ENCODE measurements at regions not wholly inside any gene's neighbourhood (a gene's known extent, or its start where the extent isn't known, plus 50 kb on each side); places are given as distances from the start of the nearest gene placed in this dataset.

- DNase-seq: no peak
Observed at GRCh38 chr1:4047666-4048065, 147.6 kb upstream of the C1orf174 start.

DNA sequence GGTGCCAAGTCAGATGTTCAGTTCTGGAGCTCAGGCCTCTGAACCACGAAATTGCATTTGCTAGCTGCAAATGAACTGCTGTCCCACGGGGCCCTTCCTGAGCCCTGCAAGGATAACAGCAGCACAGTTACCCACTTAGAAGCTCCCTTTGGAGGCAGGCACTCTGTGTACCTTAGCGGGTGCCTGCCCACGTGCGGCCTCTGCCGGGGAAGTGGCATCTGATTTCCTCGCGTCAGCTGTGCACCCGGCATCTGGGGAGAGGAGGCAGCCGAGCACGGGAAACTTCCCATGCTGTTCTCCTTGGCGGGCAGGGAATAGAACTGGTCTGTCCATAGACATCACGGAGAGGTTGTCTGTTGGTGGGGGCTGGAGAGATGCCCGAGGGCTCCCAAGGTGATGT is 148.0 kb upstream of the C1orf174 start:
- DNase-seq: peak; percentile 76

- no peak for DNase-seq
Observed at GRCh38 chr1:4048921-4049320, 148.8 kb upstream of the C1orf174 start.

DNA sequence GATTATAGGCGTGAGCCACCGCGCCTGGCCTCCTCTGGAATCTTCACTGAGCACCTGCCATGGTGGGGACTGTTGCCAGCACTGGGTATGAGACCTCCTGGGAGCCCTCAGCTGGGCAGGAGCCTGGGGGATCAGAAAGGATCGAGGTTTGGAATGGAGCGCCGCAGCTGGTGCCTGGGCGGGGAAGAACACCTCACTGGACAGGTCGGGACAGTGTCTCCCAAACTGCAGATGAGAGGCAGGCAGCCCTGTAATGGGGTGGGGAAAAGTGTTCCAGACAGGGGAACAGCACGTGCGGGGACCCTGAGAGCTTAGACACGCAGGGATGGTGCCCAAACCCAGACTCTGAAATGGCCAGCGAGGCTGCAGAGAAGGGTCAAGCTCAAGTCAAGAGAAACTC is 150.9 kb upstream of the C1orf174 start:
- DNase-seq: no peak

GRCh38 chr1:4052657-4053056 is 152.6 kb upstream of the C1orf174 start:
- no peak for DNase-seq

DNA sequence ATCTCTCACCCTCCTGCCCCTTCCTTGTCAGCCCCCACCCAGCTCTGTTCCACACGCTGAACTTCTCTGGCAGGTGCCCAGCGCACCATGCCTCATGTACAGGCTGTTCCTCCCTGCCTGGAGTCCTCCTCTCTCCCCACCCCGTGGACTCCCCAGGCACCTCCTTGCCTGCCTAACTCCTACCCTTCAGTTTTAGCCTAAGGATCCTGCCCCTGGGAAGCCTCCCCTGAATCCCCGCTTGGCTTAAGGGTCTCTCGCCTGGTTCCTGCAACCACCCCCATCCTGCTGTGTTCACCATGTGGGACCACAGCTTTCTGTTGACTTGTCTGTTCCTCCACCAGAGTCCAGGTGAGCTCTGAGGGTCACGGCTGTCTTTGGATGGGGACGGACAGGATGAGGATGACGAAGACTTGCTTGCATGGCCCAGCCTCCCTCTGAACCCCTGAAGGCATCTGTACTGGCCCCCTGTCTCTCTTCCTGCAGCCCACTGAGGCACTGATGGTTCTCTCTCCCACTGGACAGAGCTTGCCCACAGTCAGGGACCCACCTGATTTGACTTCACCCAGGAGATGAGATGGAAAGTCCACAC is 153.2 kb upstream of the C1orf174 start:
- DNase-seq: no peak

DNA sequence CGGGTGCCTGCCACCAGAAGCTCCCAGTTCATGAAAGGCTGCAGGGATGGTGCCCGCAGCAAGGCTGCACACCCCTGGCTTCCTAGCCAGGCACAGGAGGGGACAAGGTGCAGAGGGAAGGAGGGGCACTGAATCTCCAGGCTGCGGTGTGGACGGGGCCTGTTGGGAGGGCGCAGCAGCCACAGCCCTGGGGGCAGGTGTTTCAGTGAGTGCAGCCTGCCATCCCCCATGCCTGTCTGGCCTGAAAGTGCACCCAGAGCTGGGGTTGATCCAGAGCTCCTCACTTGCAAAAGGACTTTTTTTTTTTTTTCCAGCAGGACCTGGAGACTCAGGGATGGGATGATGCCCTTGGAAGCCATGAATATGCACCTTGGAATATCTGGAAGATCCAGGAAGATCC is 153.7 kb upstream of the C1orf174 start:
- no peak for DNase-seq

DNA sequence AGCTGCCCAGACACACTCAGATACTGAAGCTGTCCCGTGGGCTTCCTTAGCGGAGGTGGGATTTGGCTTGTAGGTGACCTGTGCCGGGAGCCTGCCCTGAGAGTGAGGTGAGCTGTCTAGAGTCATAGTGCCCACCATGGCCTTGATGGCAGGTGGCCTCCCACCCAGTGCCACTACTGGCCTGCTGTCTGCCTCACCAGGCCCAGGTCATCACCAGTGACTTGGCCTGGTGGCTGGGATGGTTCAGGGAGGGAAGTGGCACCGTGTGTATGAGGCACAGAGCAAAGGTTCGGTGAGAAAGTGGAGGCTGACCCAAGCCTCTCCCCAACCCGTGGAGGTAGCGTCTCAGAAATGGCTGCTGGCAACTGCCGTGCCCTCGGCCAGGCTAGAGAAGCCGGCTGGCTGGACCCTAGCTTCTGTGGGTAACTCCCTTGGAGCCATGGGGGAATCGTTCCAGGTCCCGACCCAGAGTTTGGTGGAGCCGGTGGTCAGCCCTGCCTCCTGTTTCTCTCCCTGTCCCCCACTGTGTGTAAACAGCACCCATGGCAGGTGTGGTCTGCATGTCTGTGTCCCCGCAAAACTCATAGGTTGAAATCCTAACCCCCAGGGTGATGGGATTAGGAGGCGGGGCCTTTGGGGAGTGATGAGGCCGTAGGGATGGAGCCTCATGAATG is 155.4 kb upstream of the C1orf174 start:
- DNase-seq: no peak

DNA sequence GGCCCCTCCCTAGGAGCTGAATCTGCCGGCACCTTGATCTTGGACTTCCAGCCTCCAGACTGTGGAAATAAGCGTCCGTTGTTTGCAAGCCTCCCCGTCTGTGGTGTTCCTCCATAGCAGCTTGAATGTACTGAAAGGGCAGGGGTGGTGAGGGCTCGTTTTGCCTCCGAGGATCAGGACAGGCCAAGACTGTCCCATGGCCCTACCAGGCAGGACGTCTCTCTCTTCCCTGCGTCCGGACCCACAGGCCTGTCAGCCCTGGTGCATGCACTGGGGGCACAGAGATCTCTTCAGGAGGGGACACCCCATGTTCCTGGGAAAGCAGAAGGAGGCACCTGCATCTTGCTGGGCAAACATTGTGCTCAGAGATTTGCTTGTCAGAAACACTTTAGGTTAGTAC is 156.3 kb upstream of the C1orf174 start:
- DNase-seq: no peak

DNA sequence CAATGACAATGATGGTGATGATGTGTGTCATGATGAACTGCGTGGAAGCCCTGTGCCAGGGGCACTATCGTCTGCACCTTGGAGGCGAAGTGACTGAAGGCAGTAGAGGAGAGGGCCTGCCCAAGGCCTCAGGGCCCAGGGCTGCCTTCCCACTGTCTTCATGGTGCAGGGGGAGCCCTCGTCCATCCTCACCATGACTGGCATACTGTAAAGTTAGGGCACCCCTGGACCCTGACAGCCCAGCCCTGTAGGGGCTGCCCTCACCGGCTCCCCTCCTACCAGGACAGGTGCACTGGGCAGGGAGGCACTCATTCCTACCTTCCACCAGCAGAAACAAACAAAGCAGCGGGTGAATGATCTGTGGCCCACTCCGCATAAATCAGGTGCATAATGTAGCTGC is 156.9 kb upstream of the C1orf174 start:
- no peak for DNase-seq

GRCh38 chr1:4057603-4058002 is 157.5 kb upstream of the C1orf174 start:
- no peak for DNase-seq

- no peak for DNase-seq
Observed at GRCh38 chr1:4058122-4058521, 158.1 kb upstream of the C1orf174 start.

DNA sequence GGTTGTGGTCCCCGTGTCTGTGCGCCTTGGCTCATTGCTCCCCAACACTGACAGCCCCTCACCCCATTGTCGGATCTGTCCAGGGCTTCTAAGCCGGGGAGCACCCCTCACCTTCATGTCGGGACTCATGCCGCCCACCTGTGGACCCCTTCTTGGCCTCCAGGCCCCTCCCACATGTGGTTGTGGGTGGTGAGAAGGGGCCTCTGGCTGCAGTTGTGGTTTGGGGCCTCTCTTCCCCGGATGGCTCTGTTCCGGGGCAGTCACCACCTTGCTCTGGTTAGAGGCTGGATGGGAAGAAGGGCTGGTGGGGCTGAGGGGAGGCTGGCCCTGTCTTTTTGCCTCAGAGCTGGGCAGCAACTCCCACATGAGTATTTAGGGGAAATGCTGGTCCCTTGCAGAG is 158.6 kb upstream of the C1orf174 start:
- no peak for DNase-seq

DNA sequence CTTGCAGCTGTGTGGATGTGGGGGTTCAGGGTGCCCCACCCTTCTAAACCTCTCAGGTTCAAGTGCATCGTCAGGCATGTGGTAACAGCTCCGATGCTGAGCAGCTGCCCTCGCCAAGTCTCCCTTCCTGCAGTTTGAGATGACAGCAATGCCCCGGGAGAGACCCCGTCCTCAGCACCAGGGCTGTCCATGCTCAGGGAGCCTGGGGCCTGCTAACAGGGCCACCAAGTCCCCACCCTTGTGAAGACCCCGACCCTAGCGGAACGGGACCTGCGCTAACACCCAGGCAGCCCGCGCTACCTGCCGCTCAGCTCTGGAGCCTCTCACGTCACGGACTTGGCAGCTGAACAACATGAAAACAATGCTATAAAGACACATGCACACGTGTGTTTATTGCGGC is 159.2 kb upstream of the C1orf174 start:
- DNase-seq: no peak

DNA sequence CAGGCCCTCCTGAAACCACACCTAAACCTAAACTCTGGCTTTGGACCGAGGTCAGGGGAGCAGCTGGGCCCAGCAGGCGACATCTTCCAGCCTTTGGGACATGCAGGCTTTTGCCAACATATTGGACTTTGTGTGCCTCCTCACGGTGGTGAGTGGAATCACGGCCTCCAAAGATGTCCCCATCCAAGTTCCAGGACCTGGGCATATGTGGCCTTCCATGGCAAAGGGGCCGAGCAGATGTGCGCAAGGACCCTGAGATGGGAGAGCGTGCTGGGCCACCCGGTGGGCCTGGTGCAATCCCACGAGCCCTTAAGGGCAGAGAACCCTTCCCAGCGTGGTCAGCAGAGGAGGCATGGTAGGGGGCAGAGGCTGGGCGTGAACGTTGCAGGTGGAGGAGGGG is 160.8 kb upstream of the C1orf174 start:
- DNase-seq: peak; percentile 51

GRCh38 chr1:4061521-4062031 is 161.5 kb upstream of the C1orf174 start:
- DNase-seq: no peak

DNA sequence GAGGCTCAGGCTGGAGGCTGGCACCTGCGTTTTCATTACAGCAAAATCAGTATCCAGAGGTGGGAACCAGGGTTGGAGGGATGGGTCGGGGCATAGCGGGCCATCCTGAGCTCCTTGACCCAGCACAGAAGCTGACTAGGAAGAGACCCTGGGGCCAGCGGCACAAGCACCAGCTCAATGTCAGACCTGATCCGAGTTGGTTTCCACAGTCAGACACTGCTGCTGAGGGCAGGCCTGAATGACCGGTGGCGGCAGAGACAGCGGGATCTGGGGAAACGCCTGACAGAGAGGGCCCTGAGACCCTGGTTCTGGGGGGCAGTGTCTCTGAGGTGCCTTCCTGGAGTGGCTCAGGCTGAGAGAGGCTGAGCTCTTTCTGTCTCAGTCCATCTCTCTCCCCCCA is 162.0 kb upstream of the C1orf174 start:
- DNase-seq: no peak

DNA sequence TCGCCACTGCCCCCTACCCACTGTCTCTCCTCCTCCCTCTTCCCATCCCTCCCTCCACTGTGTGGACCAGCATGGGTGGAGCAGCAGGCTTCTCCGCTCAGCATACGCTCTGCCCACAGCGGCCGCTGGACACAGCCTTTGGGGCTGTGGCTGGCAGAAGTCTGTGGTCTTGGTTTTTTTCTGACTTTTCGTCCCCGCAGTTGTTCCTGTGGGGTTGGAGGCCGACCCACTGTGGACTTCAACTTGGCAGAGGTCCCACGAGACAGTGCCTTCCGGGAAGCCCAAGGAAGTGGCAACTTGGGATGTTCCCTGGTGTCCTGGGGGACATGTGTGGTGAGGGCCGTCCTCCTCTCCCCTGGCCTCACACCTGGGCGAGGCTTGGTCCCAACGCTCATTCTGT is 162.5 kb upstream of the C1orf174 start:
- DNase-seq: no peak

DNA sequence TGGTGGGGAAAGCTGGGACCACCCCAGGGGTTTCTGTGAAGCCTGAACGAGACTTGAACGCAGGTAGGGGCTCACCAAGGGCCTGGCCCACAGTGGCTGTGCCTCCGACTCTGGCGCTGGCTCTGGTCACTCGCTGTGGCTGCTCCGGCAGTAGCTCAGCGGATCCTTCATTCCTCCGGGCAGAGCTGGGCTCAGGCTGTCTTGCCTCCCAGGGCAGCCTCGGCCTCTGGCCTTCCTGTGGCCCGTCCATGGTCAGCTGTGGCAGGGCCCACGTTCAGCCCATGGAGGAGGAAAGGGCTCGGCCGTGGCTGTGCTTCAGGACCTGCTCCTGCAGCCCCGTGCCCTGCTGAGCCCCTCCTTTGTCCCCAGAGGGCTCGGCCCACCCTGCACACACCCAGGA is 162.9 kb upstream of the C1orf174 start:
- DNase-seq: no peak

DNA sequence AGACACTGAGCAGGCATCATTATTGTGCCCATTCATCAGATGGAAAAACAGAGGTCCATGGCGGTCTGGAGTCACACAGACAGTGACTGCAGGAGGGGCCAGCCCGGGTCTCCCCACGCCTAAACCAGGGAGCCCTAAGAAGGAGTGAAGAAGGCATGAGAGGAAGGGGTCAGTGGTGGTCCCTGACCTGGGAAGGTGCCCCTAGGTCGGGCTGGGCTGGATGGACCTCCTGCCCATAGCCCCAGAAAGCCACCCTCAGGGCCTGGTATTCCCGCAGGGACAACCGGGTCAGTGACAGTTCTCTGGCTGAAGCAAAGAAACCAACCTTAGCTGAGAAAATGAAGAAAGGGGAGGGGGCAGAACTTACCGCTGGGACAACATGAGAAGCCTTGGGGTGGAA is 163.4 kb upstream of the C1orf174 start:
- no peak for DNase-seq

GRCh38 chr1:4064150-4064889 is 164.2 kb upstream of the C1orf174 start:
- DNase-seq: no peak

- DNase-seq: no peak
Observed at GRCh38 chr1:4066860-4067599, 167.0 kb upstream of the C1orf174 start.

GRCh38 chr1:4068076-4068475 is 168.0 kb upstream of the C1orf174 start:
- DNase-seq: no peak

DNA sequence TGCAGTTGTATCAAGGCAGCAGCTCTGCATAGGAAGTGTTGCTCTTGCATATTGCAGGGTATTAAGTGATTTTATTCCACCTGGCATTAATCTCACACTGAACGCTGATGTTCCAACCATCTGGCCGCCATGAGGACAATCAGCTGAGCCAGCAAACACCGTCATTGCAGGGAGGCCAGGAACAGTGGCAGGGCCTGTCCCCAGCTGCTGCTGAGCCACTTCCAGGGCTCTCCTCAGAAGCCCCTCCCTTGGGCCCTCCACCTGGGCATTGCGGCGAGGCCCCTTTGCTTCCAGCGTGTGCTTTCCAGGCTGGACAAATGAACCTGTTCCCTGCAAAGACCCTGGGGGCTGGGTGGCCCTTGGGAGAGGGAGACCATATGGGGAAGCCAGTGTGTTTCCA is 171.6 kb upstream of the C1orf174 start:
- peak; percentile 42 for DNase-seq

Data from DMS53 (cell line).